Stimulated activated naive CD8-positive, alpha-beta T cell treated with anti-CD3 and anti-CD28 coated beads, Interleukin-15, Interleukin-2, amounts not matched to agents 100 U/mL and 50 U/mL, for 24 hours (primary cell): ENCODE measurements at regions not wholly inside any gene's neighbourhood (a gene's known extent, or its start where the extent isn't known, plus 50 kb on each side); places are given as distances from the start of the nearest gene placed in this dataset.
A peak's percentile ranks its signal among the peaks of the same experiment; 100 is the strongest.

Experiments used
- ATAC-seq: fragments of 150-1000 bp; cut with Tn5 transposase; one replicate; pipeline ENCODE4 v1.10.0; 2021
- DNase-seq: peaks from one replicate; pipeline ENCODE4 v3.0.0; 2021

- DNase-seq (no peak), ATAC-seq (no peak)
Observed at GRCh38 chr4:151939670-151940069, 178.9 kb upstream of the GATB start.

DNA sequence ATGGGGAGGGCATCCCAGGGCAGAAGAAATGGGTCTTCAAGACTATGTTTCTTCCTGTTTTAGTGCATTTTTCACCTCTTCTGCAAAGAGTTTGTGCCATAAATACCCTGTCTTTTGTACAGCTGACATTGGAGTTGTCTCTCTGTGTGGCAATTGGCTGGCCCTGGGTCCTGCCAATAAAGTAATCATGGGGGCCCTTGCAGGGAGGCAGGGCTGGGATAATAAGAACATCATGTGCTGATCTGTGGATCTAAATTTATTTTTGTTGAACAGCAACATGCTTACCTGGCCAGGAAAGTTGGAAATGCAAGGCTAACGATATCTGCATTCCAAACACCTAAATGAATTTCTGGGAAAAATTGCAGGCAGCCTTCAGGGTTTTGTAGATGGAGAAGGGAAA, 174.6 kb upstream of the GATB start:
- no peak for DNase-seq
- no peak for ATAC-seq

- ATAC-seq (no peak), DNase-seq (no peak)
Observed at GRCh38 chr4:151934766-151935165, 174.0 kb upstream of the GATB start.

DNA sequence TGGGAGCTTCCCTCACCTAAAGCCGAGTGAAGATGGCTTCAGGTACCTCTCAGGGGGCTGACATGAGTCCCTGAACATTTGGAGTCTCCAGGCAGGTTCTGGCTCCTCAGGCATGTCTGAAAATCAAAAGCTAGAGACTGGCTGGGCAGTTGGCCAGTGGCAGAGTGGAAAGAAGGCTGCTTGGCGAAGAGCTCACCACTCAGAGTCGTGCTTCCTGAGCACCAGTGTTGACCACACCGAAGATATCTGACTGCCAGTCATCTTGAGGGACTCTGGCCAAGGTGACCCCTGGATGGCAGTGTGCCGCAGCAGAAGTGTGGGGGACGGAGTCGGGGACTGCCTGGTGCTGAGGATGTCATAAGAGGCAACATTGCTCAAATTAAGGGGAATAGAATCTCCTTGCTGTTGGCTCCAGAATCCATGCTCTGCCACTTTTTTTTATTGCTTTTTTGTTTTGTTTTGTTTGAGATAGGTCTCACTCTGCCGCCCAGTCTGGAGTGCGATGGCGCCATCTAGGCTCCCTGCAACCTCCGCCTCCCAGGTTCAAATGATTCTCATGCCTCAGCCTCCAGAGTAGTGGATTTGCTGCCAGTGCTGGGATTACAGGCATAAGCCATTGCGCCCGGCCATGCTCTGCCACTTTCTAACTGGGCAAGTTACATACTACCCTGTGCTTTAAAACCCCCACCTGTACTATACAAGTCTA, 172.5 kb upstream of the GATB start:
- ATAC-seq, result no peak

GRCh38 chr4:151931563-151931962, 170.8 kb upstream of the GATB start:
- DNase-seq, result no peak
- ATAC-seq, result no peak

More for the DNA sequence above, 172.5 kb upstream of the GATB start:
- DNase-seq, result peak; percentile 10

DNA sequence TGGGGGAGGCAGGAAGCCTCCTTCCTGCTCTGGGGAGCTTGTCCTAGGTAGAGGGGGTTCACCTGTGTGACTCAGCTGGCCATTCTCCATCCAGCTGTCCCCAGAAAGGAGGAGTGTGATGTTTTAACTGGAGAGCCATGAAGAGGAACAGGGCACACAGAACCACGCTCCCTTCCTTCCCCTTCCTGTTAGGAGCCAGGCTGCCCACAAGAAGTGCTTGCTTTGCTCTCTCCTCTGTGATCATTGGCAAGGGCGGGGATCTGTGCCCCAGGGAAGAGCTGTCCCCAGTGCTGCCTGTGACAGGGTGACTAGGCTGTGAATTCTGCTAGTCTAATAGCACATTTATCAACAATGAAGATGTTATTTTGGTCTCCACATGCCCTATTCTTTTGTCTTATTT, 169.6 kb upstream of the GATB start:
- DNase-seq, result no peak

DNA sequence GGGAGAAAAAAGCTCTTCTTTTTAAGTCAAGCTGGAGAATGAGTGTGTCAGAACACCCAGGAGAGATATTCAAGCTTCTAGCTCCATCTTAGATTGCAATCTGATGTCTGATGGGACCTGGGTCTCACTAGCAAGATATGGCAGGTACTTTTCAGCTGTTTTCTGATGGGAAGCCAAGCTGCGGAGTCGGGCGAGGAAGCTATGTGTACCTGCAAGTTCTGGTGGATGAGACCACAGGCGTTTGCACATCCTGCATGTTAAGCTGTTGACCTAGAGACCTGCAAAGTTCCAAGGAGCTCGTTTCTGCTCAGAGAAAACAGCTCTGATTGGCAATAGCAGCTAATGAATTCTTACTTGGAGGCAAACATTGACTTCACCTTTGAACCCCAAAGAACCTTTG, 167.3 kb upstream of the GATB start:
- ATAC-seq, result no peak
- DNase-seq, result no peak

More for the DNA sequence above, 169.6 kb upstream of the GATB start:
- no peak for ATAC-seq

- no peak for ATAC-seq
Observed at GRCh38 chr4:151922811-151923210, 162.0 kb upstream of the GATB start.

GRCh38 chr4:151922306-151922705, 161.5 kb upstream of the GATB start:
- ATAC-seq (peak; percentile 74), DNase-seq (no peak)

More at GRCh38 chr4:151922811-151923210, 162.0 kb upstream of the GATB start:
- no peak for DNase-seq

- DNase-seq, result no peak
- ATAC-seq, result no peak
Observed at GRCh38 chr4:151921811-151922210, 161.0 kb upstream of the GATB start.

GRCh38 chr4:151921386-151921785, 160.6 kb upstream of the GATB start:
- DNase-seq, result no peak
- ATAC-seq, result no peak

- ATAC-seq, result no peak
- no peak for DNase-seq
Observed at GRCh38 chr4:151917145-151917734, 156.4 kb upstream of the GATB start.

GRCh38 chr4:151912632-151913031, 151.8 kb upstream of the GATB start:
- DNase-seq, result no peak
- ATAC-seq, result no peak

- no peak for ATAC-seq
Observed at GRCh38 chr4:151911970-151912369, 151.2 kb upstream of the GATB start.

GRCh38 chr4:151908734-151909497, 148.1 kb upstream of the GATB start:
- no peak for DNase-seq
- ATAC-seq, result no peak

More at GRCh38 chr4:151911970-151912369, 151.2 kb upstream of the GATB start:
- no peak for DNase-seq

- ATAC-seq, result no peak
- no peak for DNase-seq
Observed at GRCh38 chr4:151908201-151908600, 147.4 kb upstream of the GATB start.

DNA sequence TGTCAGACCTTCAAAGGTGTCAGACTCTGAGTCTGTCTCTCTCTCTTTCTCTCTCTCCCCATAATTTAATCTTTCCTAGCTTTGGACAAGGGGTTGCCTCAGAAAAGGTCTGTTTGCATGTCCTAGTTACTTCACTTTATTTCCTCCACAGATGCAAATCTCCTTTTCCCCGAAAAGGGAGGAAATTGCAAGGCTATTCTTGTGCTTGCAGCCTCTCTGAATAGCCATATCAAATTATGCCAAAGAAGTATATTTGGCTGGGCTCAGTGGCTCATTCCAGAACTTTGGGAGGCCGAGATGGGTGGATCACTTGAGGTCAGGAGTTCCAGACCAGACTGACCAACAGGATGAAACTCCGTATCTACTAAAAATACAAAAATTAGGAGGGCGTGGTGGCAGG, 145.6 kb upstream of the GATB start:
- ATAC-seq, result no peak
- DNase-seq, result no peak

DNA sequence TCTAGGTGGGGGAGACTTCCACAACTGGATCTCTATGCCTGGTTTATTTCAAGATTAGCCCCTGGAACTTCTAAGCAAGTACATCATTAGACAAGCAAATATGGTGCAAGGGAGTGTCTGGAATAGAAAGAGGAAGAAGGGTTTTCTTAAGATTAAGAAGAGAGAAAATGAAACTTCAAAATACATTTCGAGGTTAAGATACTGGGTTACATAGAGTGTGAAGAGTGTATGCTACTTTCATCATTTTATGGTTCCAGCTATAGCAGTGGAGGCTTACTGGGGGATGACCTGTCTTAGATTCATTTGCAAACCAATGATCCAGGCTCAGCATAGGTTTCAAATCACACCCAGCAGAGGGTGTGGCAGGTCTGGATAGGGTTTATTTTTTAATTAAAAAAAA, 144.4 kb upstream of the GATB start:
- no peak for ATAC-seq
- DNase-seq, result no peak

DNA sequence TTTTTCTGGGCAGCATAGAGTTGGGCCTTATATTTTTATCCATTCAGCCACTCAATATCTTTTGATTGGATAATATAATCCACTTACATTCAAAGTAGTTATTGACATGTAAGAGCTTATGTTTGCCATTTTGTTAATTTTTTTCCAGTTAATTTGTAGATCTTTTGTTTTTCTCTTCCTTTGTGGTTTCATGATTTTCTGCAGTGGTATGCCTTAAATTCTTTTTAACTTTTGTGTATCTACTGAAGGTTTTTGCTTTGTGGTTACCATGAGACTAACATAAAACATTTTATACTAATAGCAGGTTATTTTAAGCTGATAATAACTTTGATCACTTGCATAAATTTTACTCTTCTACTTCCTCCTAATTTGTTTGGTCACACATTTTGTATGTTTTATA, 140.8 kb upstream of the GATB start:
- DNase-seq, result no peak
- no peak for ATAC-seq

GRCh38 chr4:151896880-151897279, 136.1 kb upstream of the GATB start:
- ATAC-seq, result no peak
- DNase-seq, result no peak

DNA sequence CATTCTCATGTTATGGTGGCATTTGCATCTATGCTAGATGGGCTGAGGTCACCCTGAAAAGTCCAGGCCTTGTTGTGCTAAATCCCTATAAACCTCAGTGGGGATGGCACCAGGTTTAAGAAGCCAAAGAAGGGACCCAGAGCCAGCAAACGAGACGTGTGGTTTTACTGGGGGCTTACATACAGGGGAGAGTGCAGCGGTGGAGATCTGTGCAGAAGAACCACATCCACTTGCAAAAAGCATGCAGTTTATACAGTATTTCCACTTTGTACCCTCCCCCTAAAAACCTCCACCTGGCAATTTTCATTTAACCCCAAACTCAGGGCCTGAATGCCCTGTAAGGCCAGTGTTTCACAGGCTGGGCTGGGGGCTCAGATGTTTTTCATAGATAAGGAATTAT, 134.9 kb upstream of the GATB start:
- DNase-seq (no peak), ATAC-seq (no peak)

- ATAC-seq, result no peak
- DNase-seq, result no peak
Observed at GRCh38 chr4:151894246-151894645, 133.4 kb upstream of the GATB start.

- no peak for DNase-seq
Observed at GRCh38 chr4:151888367-151888866, 127.6 kb upstream of the GATB start.

More at GRCh38 chr4:151888367-151888866, 127.6 kb upstream of the GATB start:
- peak; percentile 63 for ATAC-seq
